BLaER1 (cell line): ENCODE measurements at regions not wholly inside any gene's neighbourhood (a gene's known extent, or its start where the extent isn't known, plus 50 kb on each side); places are given as distances from the start of the nearest gene placed in this dataset.

Experiments used
- H3K27ac ChIP-seq: shearing (Covaris generic); formaldehyde crosslinking; 2 replicates; pipeline ENCODE4 v1.8.1; 2022
- H3K27me3 ChIP-seq: shearing (Covaris generic); formaldehyde crosslinking; 2 replicates; pipeline ENCODE4 v1.8.1; 2022
- H3K36me3 ChIP-seq: shearing (Covaris generic); formaldehyde crosslinking; 2 replicates; pipeline ENCODE4 v1.8.1; 2022
- H3K4me1 ChIP-seq: shearing (Covaris generic); formaldehyde crosslinking; 2 replicates; pipeline ENCODE4 v1.8.1; 2022
- H3K4me2 ChIP-seq: shearing (Covaris generic); formaldehyde crosslinking; 2 replicates; pipeline ENCODE4 v1.8.1; 2022
- H3K4me3 ChIP-seq: shearing (Covaris generic); formaldehyde crosslinking; 2 replicates; pipeline ENCODE4 v1.8.1; 2022
- H3K9ac ChIP-seq: shearing (Covaris generic); formaldehyde crosslinking; 2 replicates; pipeline ENCODE4 v1.8.1; 2022
- H3K9me3 ChIP-seq: shearing (Covaris generic); formaldehyde crosslinking; 2 replicates; pipeline ENCODE4 v1.8.1; 2022
- H4K20me1 ChIP-seq: shearing (Covaris generic); formaldehyde crosslinking; 2 replicates; pipeline ENCODE4 v1.8.1; 2022
- Cebpa-rat ChIP-seq: shearing (Covaris generic); IDR thresholded peaks from 2 replicates; pipeline ENCODE4 v1.8.1; 2022

GRCh38 chr14:38505973-38506249, 250.0 kb upstream of the CLEC14A start:
- Histone ChIP-seq H3K4me1 (no peaks in the 10 kb centered on the region), H3K9me3 (no peaks in the 10 kb centered on the region), H3K9ac (no peak overlapping the region), H3K27ac (no peak overlapping the region), H3K4me2 (no peak overlapping the region), H3K36me3 (no peaks in the 10 kb centered on the region), H3K4me3 (no peak overlapping the region), H4K20me1 (no peaks in the 10 kb centered on the region), H3K27me3 (no peaks in the 10 kb centered on the region)
- TF ChIP-seq Cebpa-rat: no peak

GRCh38 chr14:38505221-38505972, 249.5 kb upstream of the CLEC14A start:
- TF ChIP-seq Cebpa-rat: no peak

GRCh38 chr14:38504175-38504574, 248.3 kb upstream of the CLEC14A start:
- Histone ChIP-seq H3K4me3 (no peak overlapping the region), H3K27me3 (no peaks in the 10 kb centered on the region), H3K4me2 (no peak overlapping the region), H3K4me1 (no peaks in the 10 kb centered on the region), H4K20me1 (no peaks in the 10 kb centered on the region), H3K9me3 (no peaks in the 10 kb centered on the region), H3K27ac (no peak overlapping the region), H3K9ac (no peak overlapping the region), H3K36me3 (no peaks in the 10 kb centered on the region)
- no peak for TF ChIP-seq Cebpa-rat

More at GRCh38 chr14:38505221-38505972, 249.5 kb upstream of the CLEC14A start:
- Histone ChIP-seq H4K20me1 (no peaks in the 10 kb centered on the region), H3K9ac (no peak overlapping the region), H3K36me3 (no peaks in the 10 kb centered on the region), H3K9me3 (no peaks in the 10 kb centered on the region), H3K27ac (no peak overlapping the region), H3K27me3 (no peaks in the 10 kb centered on the region), H3K4me3 (no peak overlapping the region), H3K4me1 (no peaks in the 10 kb centered on the region), H3K4me2 (no peak overlapping the region)

GRCh38 chr14:38502239-38502638, 246.3 kb upstream of the CLEC14A start:
- Histone ChIP-seq H3K27ac (no peak overlapping the region), H3K4me2 (no peak overlapping the region), H3K4me1 (no peaks in the 10 kb centered on the region), H3K36me3 (no peaks in the 10 kb centered on the region), H3K9ac (no peak overlapping the region), H3K9me3 (no peaks in the 10 kb centered on the region), H3K27me3 (no peaks in the 10 kb centered on the region), H4K20me1 (no peaks in the 10 kb centered on the region), H3K4me3 (no peak overlapping the region)
- TF ChIP-seq Cebpa-rat: no peak

DNA sequence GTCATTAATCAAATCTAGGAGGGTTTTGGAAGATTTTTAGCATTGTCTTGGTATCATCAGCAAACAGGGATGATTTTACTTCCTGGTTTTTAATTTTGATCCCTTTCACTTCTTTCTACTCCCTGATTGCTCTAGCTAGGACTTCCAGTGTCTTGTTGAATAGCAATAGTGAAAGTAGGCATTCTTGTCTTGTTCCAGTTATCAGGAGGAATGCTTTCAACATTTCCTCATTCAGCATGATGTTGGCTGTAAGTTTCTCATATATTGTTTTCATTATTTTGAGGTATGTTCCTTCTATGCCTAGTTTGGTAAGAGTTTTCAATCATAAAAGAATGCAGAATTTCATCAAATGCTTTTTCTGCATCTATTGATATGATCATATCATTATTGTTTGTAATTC, 244.2 kb upstream of the CLEC14A start:
- no peak overlapping the region for H3K4me2 ChIP-seq
- no peak overlapping the region for H3K4me3 ChIP-seq
- H4K20me1 ChIP-seq: no peaks in the 10 kb centered on the region
- H3K9me3 ChIP-seq: no peaks in the 10 kb centered on the region
- H3K9ac ChIP-seq: no peak overlapping the region
- no peak for TF ChIP-seq Cebpa-rat
- H3K36me3 ChIP-seq: no peaks in the 10 kb centered on the region
- H3K4me1 ChIP-seq: no peaks in the 10 kb centered on the region
- no peaks in the 10 kb centered on the region for H3K27me3 ChIP-seq
- no peak overlapping the region for H3K27ac ChIP-seq

DNA sequence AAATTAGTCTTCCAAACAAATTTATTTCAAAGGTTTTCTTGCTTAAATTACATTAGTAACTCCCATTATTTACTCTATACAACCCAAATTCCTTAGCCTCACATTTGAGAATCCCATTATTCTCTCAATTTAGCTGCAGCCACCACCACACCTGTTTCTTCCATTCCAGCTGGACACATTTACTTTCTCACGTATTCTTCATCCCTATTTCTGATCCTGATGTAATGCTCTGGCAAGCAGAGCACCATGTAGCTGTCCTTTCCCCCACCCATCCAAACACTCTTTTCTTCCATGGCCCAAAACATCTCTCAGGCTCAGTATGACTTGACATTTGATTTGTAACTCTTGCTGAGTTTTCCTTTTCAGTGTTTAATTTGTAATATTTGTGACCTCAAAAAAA, 240.2 kb upstream of the CLEC14A start:
- Histone ChIP-seq H3K27ac (no peak overlapping the region), H3K4me1 (no peaks in the 10 kb centered on the region), H3K4me2 (no peak overlapping the region), H3K36me3 (no peaks in the 10 kb centered on the region), H3K27me3 (no peaks in the 10 kb centered on the region), H3K9ac (no peak overlapping the region), H3K9me3 (no peaks in the 10 kb centered on the region), H3K4me3 (no peak overlapping the region), H4K20me1 (no peaks in the 10 kb centered on the region)
- no peak for TF ChIP-seq Cebpa-rat

DNA sequence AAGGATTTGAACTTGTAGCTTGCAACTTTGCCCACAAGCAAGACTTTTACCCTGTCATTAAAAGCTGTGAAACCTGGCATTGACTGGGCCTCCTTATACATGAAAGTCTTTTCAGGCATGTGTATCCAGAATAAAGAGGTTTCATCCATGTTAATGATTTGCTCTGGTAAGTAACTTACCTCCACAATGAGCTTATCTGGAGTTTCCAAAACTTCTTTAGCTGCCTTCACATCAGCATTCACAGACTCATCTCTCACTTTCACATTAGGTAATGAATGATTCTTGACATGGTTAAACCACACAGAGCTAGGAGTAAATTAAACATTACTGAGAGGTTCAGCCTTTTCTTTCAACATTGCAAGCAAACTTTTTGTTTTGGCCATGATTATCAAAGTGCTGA, 234.4 kb upstream of the CLEC14A start:
- no peak overlapping the region for H3K9ac ChIP-seq
- no peaks in the 10 kb centered on the region for H3K36me3 ChIP-seq
- H4K20me1 ChIP-seq: no peaks in the 10 kb centered on the region
- no peak overlapping the region for H3K27ac ChIP-seq
- H3K27me3 ChIP-seq: no peaks in the 10 kb centered on the region
- no peaks in the 10 kb centered on the region for H3K4me1 ChIP-seq
- H3K4me3 ChIP-seq: no peak overlapping the region
- H3K4me2 ChIP-seq: no peak overlapping the region
- no peak for TF ChIP-seq Cebpa-rat
- H3K9me3 ChIP-seq: no peaks in the 10 kb centered on the region

DNA sequence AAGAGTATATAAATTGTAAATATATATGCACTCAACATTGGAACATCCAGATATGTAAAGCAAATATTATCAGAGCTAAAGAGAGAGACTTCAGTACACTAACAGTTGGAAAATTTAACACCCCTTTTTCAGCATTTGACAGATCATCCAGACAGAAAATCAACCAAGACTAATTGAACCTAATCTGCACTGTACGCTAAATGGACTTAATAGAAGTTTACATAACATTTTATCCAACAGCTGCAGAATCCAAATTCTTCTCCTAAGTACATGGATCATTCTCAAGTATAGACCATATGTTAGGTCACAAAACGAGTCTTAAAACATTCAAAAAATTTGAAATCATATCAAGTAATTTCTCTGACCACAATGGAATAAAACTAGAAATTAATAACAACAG, 229.1 kb upstream of the CLEC14A start:
- no peak for TF ChIP-seq Cebpa-rat
- Histone ChIP-seq H3K9ac (no peak overlapping the region), H4K20me1 (no peaks in the 10 kb centered on the region), H3K4me1 (no peaks in the 10 kb centered on the region), H3K9me3 (no peaks in the 10 kb centered on the region), H3K4me3 (no peak overlapping the region), H3K4me2 (no peak overlapping the region), H3K27ac (no peak overlapping the region), H3K36me3 (no peaks in the 10 kb centered on the region), H3K27me3 (no peaks in the 10 kb centered on the region)

- H3K9ac ChIP-seq: no peak overlapping the region
- peaks cover 24% of the 10 kb centered on the region for H3K9me3 ChIP-seq
- H4K20me1 ChIP-seq: no peaks in the 10 kb centered on the region
- H3K4me3 ChIP-seq: no peak overlapping the region
- H3K27me3 ChIP-seq: no peaks in the 10 kb centered on the region
- H3K36me3 ChIP-seq: no peaks in the 10 kb centered on the region
- no peak overlapping the region for H3K4me2 ChIP-seq
- no peak for TF ChIP-seq Cebpa-rat
- no peaks in the 10 kb centered on the region for H3K4me1 ChIP-seq
- H3K27ac ChIP-seq: no peak overlapping the region
Observed at GRCh38 chr14:38481952-38482678, 226.2 kb upstream of the CLEC14A start.

GRCh38 chr14:38469156-38469555, 213.3 kb upstream of the CLEC14A start:
- peak; percentile 13; the same call in 1 of the 2 replicates for TF ChIP-seq Cebpa-rat
- Histone ChIP-seq H3K4me2 (no peak overlapping the region), H3K27me3 (no peaks in the 10 kb centered on the region)

More at GRCh38 chr14:38469156-38469555, 213.3 kb upstream of the CLEC14A start:
- no peaks in the 10 kb centered on the region for H3K9me3 ChIP-seq
- no peaks in the 10 kb centered on the region for H4K20me1 ChIP-seq
- H3K36me3 ChIP-seq: no peaks in the 10 kb centered on the region
- H3K4me3 ChIP-seq: no peak overlapping the region
- no peak overlapping the region for H3K27ac ChIP-seq
- H3K4me1 ChIP-seq: no peaks in the 10 kb centered on the region
- no peak overlapping the region for H3K9ac ChIP-seq
